Stimulated activated CD8-positive, alpha-beta memory T cell treated with anti-CD3 and anti-CD28 coated beads, Interleukin-15, amount 100 ng/mL, for 24 hours (primary cell): ENCODE measurements at regions not wholly inside any gene's neighbourhood (a gene's known extent, or its start where the extent isn't known, plus 50 kb on each side); places are given as distances from the start of the nearest gene placed in this dataset.
"Not testable (repeated sequence)": the region's sequence is repeated elsewhere in the genome, so short reads cannot be mapped to it uniquely, and the experiment has no call there.

Experiments used
- DNase-seq: peaks from one replicate; pipeline ENCODE4 v3.0.0-alpha.2; 2020; ENCODE audit warnings: low read depth

- not testable (repeated sequence) for DNase-seq
Measured at GRCh38 chr7:121497545-121497944, 101.4 kb upstream of the FAM3C start.

- DNase-seq = no peak
Measured at GRCh38 chr7:121494516-121494915, 98.4 kb upstream of the FAM3C start.

GRCh38 chr7:121493553-121493952 lies 97.4 kb upstream of the FAM3C start:
- DNase-seq = no peak

GRCh38 chr7:121490309-121490708 lies 94.2 kb upstream of the FAM3C start:
- DNase-seq = no peak

- no peak for DNase-seq
Measured at GRCh38 chr7:121489440-121489839, 93.3 kb upstream of the FAM3C start.

GRCh38 chr7:121488111-121488650 lies 92.1 kb upstream of the FAM3C start:
- DNase-seq = no peak

- DNase-seq = no peak
Measured at GRCh38 chr7:121486590-121486989, 90.5 kb upstream of the FAM3C start.

- no peak for DNase-seq
Measured at GRCh38 chr7:121485467-121486243, 89.5 kb upstream of the FAM3C start.

GRCh38 chr7:121484089-121484763 lies 88.1 kb upstream of the FAM3C start:
- no peak for DNase-seq

- DNase-seq = no peak
Measured at GRCh38 chr7:121480566-121481335, 84.6 kb upstream of the FAM3C start.

- no peak for DNase-seq
Measured at GRCh38 chr7:121480058-121480457, 84.0 kb upstream of the FAM3C start.

- DNase-seq = no peak
Measured at GRCh38 chr7:121479466-121479865, 83.4 kb upstream of the FAM3C start.

- DNase-seq = no peak
Measured at GRCh38 chr7:121475806-121476205, 79.7 kb upstream of the FAM3C start.

GRCh38 chr7:121474301-121474673 lies 78.2 kb upstream of the FAM3C start:
- no peak for DNase-seq

GRCh38 chr7:121473645-121474300 lies 77.7 kb upstream of the FAM3C start:
- DNase-seq = no peak

GRCh38 chr7:121466455-121466854 lies 70.3 kb upstream of the FAM3C start:
- no peak for DNase-seq

GRCh38 chr7:121459148-121459547 lies 63.0 kb upstream of the FAM3C start:
- no peak for DNase-seq

GRCh38 chr7:121456785-121457359 lies 60.8 kb upstream of the FAM3C start:
- DNase-seq = no peak

- no peak for DNase-seq
Measured at GRCh38 chr7:121456015-121456414, 59.9 kb upstream of the FAM3C start.

GRCh38 chr7:121452389-121452788 lies 56.3 kb upstream of the FAM3C start:
- DNase-seq = no peak

- no peak for DNase-seq
Measured at GRCh38 chr7:121451367-121452094, 55.4 kb upstream of the FAM3C start.
